ENCODE measurements at regions not wholly inside any gene's neighbourhood (a gene's known extent, or its start where the extent isn't known, plus 50 kb on each side); places are given as distances from the start of the nearest gene placed in this dataset.

- TF ChIP-seq EZH2 (IDR thresholded peaks at IDR 0.05; ENCODE audit: low read length): no peak
- TF ChIP-seq, protein P1, sequence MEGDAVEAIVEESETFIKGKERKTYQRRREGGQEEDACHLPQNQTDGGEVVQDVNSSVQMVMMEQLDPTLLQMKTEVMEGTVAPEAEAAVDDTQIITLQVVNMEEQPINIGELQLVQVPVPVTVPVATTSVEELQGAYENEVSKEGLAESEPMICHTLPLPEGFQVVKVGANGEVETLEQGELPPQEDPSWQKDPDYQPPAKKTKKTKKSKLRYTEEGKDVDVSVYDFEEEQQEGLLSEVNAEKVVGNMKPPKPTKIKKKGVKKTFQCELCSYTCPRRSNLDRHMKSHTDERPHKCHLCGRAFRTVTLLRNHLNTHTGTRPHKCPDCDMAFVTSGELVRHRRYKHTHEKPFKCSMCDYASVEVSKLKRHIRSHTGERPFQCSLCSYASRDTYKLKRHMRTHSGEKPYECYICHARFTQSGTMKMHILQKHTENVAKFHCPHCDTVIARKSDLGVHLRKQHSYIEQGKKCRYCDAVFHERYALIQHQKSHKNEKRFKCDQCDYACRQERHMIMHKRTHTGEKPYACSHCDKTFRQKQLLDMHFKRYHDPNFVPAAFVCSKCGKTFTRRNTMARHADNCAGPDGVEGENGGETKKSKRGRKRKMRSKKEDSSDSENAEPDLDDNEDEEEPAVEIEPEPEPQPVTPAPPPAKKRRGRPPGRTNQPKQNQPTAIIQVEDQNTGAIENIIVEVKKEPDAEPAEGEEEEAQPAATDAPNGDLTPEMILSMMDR (optimal IDR thresholded peaks at IDR 0.05 in 1 of 3, IDR thresholded peaks at IDR 0.05 in 1 of 3, conservative IDR thresholded peaks at IDR 0.05 in 1 of 3; ENCODE audit: extremely low read depth in 1 of 3, insufficient read depth in 2 of 3, low read length in 3 of 3): no peak
- FAIRE-seq (no peak), DNase-seq (ENCODE audit: low read depth, low spot score) (no peak)
- Histone ChIP-seq H3K9me1 (ENCODE audit: control insufficient read depth, extremely low read depth, insufficient read depth, low read length) (no peaks in the 10 kb centered on the region), H4K20me1 (ENCODE audit: control insufficient read depth, extremely low read depth, insufficient read depth, low read length) (no peaks in the 10 kb centered on the region), H3K4me3 (ENCODE audit: control insufficient read depth in 2 of 3, extremely low read depth in 1 of 3, insufficient read depth in 2 of 3, low read depth in 1 of 3, low read length in 3 of 3) (no peak overlapping the region), H3K9ac (ENCODE audit: control insufficient read depth, extremely low read depth, insufficient read depth, low read length) (no peak overlapping the region), H3K27ac (ENCODE audit: control insufficient read depth, insufficient read depth, low read length) (no peak overlapping the region), H3K4me2 (ENCODE audit: control insufficient read depth, extremely low read depth, insufficient read depth, low read depth, low read length) (no peak overlapping the region), H3K36me3 (ENCODE audit: control insufficient read depth in 2 of 2, extremely low read depth in 1 of 2, insufficient read depth in 2 of 2, low read length in 2 of 2) (no peaks in the 10 kb centered on the region), H3K9me3 (ENCODE audit: control insufficient read depth, low read depth, low read length) (no peaks in the 10 kb centered on the region), H3K4me1 (ENCODE audit: control insufficient read depth, extremely low read depth, insufficient read depth, low read length) (no peaks in the 10 kb centered on the region), H3K27me3 (ENCODE audit: control insufficient read depth, extremely low read depth, insufficient read depth, low read length) (no peaks in the 10 kb centered on the region), H3K79me2 (ENCODE audit: control insufficient read depth, insufficient read depth, low read length) (no peaks in the 10 kb centered on the region), H2AFZ (ENCODE audit: control insufficient read depth, low read length) (no peak overlapping the region)
- dilution Hi-C loops (cut with MboI; ENCODE audit: extremely low pct_ligation_motif_present, low sequenced_read_pairs): no loop called here
Measured at GRCh38 chr12:73158341-73158740, 886.2 kb downstream of the TRHDE start.

GRCh38 chr12:73159954-73160353 is 887.8 kb downstream of the TRHDE start:
- Histone ChIP-seq H3K27ac (ENCODE audit: control insufficient read depth, insufficient read depth, low read length) (no peak overlapping the region), H3K4me3 (ENCODE audit: control insufficient read depth in 2 of 3, extremely low read depth in 1 of 3, insufficient read depth in 2 of 3, low read depth in 1 of 3, low read length in 3 of 3) (no peak overlapping the region), H3K79me2 (ENCODE audit: control insufficient read depth, insufficient read depth, low read length) (no peaks in the 10 kb centered on the region), H3K4me2 (ENCODE audit: control insufficient read depth, extremely low read depth, insufficient read depth, low read depth, low read length) (no peak overlapping the region), H3K9ac (ENCODE audit: control insufficient read depth, extremely low read depth, insufficient read depth, low read length) (no peak overlapping the region), H3K27me3 (ENCODE audit: control insufficient read depth, extremely low read depth, insufficient read depth, low read length) (no peaks in the 10 kb centered on the region), H3K4me1 (ENCODE audit: control insufficient read depth, extremely low read depth, insufficient read depth, low read length) (no peaks in the 10 kb centered on the region), H4K20me1 (ENCODE audit: control insufficient read depth, extremely low read depth, insufficient read depth, low read length) (no peaks in the 10 kb centered on the region), H3K9me1 (ENCODE audit: control insufficient read depth, extremely low read depth, insufficient read depth, low read length) (no peaks in the 10 kb centered on the region), H2AFZ (ENCODE audit: control insufficient read depth, low read length) (no peak overlapping the region), H3K36me3 (ENCODE audit: control insufficient read depth in 2 of 2, extremely low read depth in 1 of 2, insufficient read depth in 2 of 2, low read length in 2 of 2) (no peaks in the 10 kb centered on the region), H3K9me3 (ENCODE audit: control insufficient read depth, low read depth, low read length) (no peaks in the 10 kb centered on the region)
- FAIRE-seq (no peak), DNase-seq (ENCODE audit: low read depth, low spot score) (no peak)
- dilution Hi-C loops (cut with MboI; ENCODE audit: extremely low pct_ligation_motif_present, low sequenced_read_pairs): no loop called here
- TF ChIP-seq, protein P1 (optimal IDR thresholded peaks at IDR 0.05 in 1 of 3, IDR thresholded peaks at IDR 0.05 in 1 of 3, conservative IDR thresholded peaks at IDR 0.05 in 1 of 3; ENCODE audit: extremely low read depth in 1 of 3, insufficient read depth in 2 of 3, low read length in 3 of 3): no peak
- TF ChIP-seq EZH2 (IDR thresholded peaks at IDR 0.05; ENCODE audit: low read length): no peak

Measured in keratinocyte (primary cell).